Natural killer cell (primary cell): ENCODE measurements at regions not wholly inside any gene's neighbourhood (a gene's known extent, or its start where the extent isn't known, plus 50 kb on each side); places are given as distances from the start of the nearest gene placed in this dataset.

ENCODE experiments used
- ATAC-seq, 3 donors: fragments of 150-1000 bp in 2 of 3; fragments of 200-7000 bp in 1 of 3; cut with Tn5 transposase; 1 replicate in 1 of 3; 2 replicates in 2 of 3; pipeline ENCODE4 v1.10.0; 2021; ENCODE audit warnings: mild to moderate bottlenecking in 2 of 3, moderate library complexity in 2 of 3
- DNase-seq, 2 donors: peaks; one replicate each; pipeline versions ENCODE4 v3.0.0 to v3.0.0-alpha.2; 2013 to 2021; ENCODE audit warnings: mixed read lengths in 1 of 2
- H3K27ac ChIP-seq: one replicate; pipeline ENCODE4 v1.5.1; 2013; ENCODE audit warnings: mild to moderate bottlenecking, low read length
- H3K27me3 ChIP-seq: one replicate; pipeline ENCODE4 v1.6.1; 2013; ENCODE audit warnings: low read length; ENCODE audit not compliant: control insufficient read depth, insufficient read depth
- H3K36me3 ChIP-seq: one replicate; pipeline ENCODE4 v1.6.1; 2013; ENCODE audit warnings: low read length; ENCODE audit not compliant: control insufficient read depth, insufficient read depth
- H3K4me1 ChIP-seq: one replicate; pipeline ENCODE4 v1.6.1; 2013; ENCODE audit warnings: low read length; ENCODE audit not compliant: control insufficient read depth, insufficient read depth
- H3K4me3 ChIP-seq: one replicate; pipeline ENCODE4 v1.5.1; 2013; ENCODE audit warnings: low read length
- H3K9me3 ChIP-seq: one replicate; pipeline ENCODE4 v1.6.1; 2013; ENCODE audit warnings: low read length; ENCODE audit not compliant: control insufficient read depth, insufficient read depth
- H3K27ac Mint-ChIP-seq, 2 donors: one replicate each; pipeline ENCODE4 v1.8.0; 2022; ENCODE audit warnings: mild to moderate bottlenecking in 2 of 2, mixed read lengths in 2 of 2, moderate library complexity in 1 of 2
- H3K27me3 Mint-ChIP-seq, 2 donors: one replicate each; pipeline ENCODE4 v1.8.0; 2022; ENCODE audit warnings: low read depth in 2 of 2, mixed read lengths in 2 of 2
- H3K36me3 Mint-ChIP-seq: one replicate; pipeline ENCODE4 v1.8.0; 2022; ENCODE audit warnings: mixed read lengths
- H3K4me1 Mint-ChIP-seq, 2 donors: one replicate each; pipeline ENCODE4 v1.8.0; 2022; ENCODE audit warnings: mixed read lengths in 2 of 2
- H3K4me3 Mint-ChIP-seq: one replicate; pipeline ENCODE4 v1.8.0; 2022; ENCODE audit warnings: mild to moderate bottlenecking, moderate library complexity, mixed read lengths
- H3K9me3 Mint-ChIP-seq, 2 donors: one replicate each; pipeline ENCODE4 v1.8.0; 2022; ENCODE audit warnings: mixed read lengths in 2 of 2
- WGBS: methylation state at CpG from one replicate; pipeline ENCODE4 v1.1.7; 2013; ENCODE audit warnings: missing lambda C conversion rate; ENCODE audit not compliant: insufficient coverage; 5-methylcytosine and 5-hydroxymethylcytosine counted together
- intact Hi-C: fragments of 100-400 bp; cut with micrococcal nuclease; formaldehyde crosslinking; loops from one replicate; pipeline ENCODE4 v1.14.2; 2022
- TF ChIP-seq, protein P1 (sequence below): fragments of 200-600 bp; IDR thresholded peaks from one replicate; pipeline ENCODE4 v1.8.0; 2022; ENCODE audit warnings: antibody characterized with exemption

DNA sequence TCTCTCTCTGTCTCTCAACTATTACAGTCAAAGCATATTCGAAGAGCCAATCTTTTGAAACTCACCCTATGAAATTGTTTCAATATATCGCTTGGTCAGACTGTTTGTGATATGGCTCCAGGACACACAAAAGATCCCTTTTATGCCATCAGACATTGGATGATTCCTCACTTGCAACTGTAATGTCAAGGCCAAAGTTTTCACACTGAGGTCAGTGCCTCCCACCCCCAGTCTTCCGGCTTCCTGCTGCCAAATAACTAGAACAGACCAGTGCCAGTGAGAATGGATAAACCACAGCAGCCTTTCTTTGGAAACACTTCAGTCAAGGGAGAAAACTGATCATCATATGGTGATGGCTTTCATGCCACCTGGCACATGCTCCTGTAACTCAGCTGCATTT is 321.9 kb upstream of the ZFHX3 start:
- Histone ChIP-seq H3K4me3 (no peak overlapping the region), H3K9me3 (no peaks in the 10 kb centered on the region), H3K4me1 (no peaks in the 10 kb centered on the region), H3K27ac (no peak overlapping the region), H3K27me3 (no peaks in the 10 kb centered on the region), H3K36me3 (no peaks in the 10 kb centered on the region)
- TF ChIP-seq, protein P1, sequence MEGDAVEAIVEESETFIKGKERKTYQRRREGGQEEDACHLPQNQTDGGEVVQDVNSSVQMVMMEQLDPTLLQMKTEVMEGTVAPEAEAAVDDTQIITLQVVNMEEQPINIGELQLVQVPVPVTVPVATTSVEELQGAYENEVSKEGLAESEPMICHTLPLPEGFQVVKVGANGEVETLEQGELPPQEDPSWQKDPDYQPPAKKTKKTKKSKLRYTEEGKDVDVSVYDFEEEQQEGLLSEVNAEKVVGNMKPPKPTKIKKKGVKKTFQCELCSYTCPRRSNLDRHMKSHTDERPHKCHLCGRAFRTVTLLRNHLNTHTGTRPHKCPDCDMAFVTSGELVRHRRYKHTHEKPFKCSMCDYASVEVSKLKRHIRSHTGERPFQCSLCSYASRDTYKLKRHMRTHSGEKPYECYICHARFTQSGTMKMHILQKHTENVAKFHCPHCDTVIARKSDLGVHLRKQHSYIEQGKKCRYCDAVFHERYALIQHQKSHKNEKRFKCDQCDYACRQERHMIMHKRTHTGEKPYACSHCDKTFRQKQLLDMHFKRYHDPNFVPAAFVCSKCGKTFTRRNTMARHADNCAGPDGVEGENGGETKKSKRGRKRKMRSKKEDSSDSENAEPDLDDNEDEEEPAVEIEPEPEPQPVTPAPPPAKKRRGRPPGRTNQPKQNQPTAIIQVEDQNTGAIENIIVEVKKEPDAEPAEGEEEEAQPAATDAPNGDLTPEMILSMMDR: no peak
- DNase-seq (no peak), ATAC-seq (no peak)
- H3K4me3 Mint-ChIP-seq: no peak overlapping the region
- H3K27ac Mint-ChIP-seq: no peak overlapping the region
- peaks cover 0 to 6% of the 10 kb centered on the region in 2 donors for H3K27me3 Mint-ChIP-seq
- no peaks in the 10 kb centered on the region for H3K9me3 Mint-ChIP-seq
- H3K4me1 Mint-ChIP-seq: no peaks in the 10 kb centered on the region
- 89% methylated on average over 3 of the region's 3 CpGs for WGBS
- intact Hi-C loops: no loop called here
- H3K36me3 Mint-ChIP-seq: no peaks in the 10 kb centered on the region

DNA sequence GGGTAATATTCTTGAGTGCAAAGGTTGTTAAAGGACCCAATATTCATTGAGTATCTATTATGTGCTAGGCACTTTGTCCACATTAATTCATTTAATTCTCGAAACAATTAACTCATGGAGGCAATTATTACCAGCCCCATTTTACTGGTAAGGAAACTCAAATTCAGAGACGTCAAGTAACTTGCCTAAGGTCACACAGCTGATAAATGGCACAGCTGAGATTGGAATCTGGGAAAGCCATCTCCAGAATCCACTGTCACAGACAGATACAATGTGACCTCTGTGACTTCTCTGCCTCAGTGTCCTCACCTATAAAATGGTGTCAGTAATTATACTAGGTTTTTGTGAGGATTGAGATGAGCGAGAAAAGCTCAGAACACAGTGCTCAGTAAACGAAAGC is 320.8 kb upstream of the ZFHX3 start:
- WGBS: 67% methylated on average over 3 of the region's 4 CpGs
- DNase-seq: no peak
- Mint-ChIP-seq H3K27me3 (peaks cover 0 to 6% of the 10 kb centered on the region in 2 donors), H3K4me1 (no peaks in the 10 kb centered on the region), H3K9me3 (no peaks in the 10 kb centered on the region), H3K27ac (no peak overlapping the region), H3K4me3 (no peak overlapping the region), H3K36me3 (no peaks in the 10 kb centered on the region)
- Histone ChIP-seq H3K4me3 (no peak overlapping the region), H3K27ac (no peak overlapping the region), H3K9me3 (no peaks in the 10 kb centered on the region), H3K4me1 (no peaks in the 10 kb centered on the region), H3K27me3 (no peaks in the 10 kb centered on the region), H3K36me3 (no peaks in the 10 kb centered on the region)
- TF ChIP-seq, protein P1: no peak
- intact Hi-C loops: no loop called here
- ATAC-seq: no peak

DNA sequence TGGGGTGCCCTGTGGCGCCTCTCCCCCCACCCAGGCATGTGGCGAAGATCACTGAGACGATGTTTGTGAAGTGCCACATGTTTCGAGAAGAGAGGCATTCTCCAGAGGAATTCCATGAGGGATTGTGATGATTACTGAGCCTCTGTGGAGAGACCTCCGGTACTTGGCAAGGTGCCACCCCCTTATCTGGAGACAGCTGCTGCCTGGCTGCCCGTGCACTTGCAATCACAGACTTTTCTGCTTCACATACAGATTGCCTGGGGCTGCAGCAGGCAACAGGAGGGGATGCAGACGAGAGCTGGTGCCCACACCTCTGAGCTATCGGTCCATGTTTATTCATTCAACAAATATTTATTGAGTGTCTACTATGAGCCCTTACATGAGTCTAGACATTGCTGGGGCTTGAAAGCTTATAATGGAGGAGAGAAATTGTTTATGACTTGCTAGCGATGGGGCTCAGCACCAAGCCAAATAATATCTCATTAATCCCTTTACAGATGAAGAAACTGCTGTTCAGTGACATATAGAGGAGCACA is 317.2 kb upstream of the ZFHX3 start:
- H3K27ac Mint-ChIP-seq: no peak overlapping the region
- 71% methylated on average over 8 of the region's 9 CpGs for WGBS

DNA sequence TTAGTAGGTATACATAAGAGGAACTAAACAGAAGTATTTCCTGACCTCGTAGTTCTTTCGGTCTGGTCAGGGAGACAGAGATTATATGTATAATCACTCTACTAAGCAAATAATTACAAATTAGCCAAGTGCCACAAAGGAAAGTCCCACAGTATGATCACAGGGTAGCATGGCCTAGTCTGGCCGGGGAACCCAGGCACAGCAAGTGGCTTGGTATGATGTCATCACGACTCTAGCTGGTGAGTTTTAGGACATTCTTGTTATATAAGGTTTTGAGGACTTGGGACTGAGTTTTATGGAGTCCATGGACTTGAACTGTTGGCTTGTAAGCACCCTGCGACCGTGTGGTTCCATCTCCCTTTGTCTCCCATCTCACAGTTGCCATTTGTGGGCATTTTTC is 316.5 kb upstream of the ZFHX3 start:
- ATAC-seq (no peak), DNase-seq (no peak)
- Histone ChIP-seq H3K27ac (no peak overlapping the region), H3K4me1 (no peaks in the 10 kb centered on the region), H3K27me3 (no peaks in the 10 kb centered on the region), H3K4me3 (no peak overlapping the region), H3K9me3 (no peaks in the 10 kb centered on the region), H3K36me3 (no peaks in the 10 kb centered on the region)
- Mint-ChIP-seq H3K27me3 (peaks cover 0 to 6% of the 10 kb centered on the region in 2 donors), H3K4me1 (no peaks in the 10 kb centered on the region), H3K27ac (no peak overlapping the region), H3K9me3 (no peaks in the 10 kb centered on the region), H3K4me3 (no peak overlapping the region), H3K36me3 (no peaks in the 10 kb centered on the region)
- TF ChIP-seq, protein P1: no peak
- WGBS: 79% methylated on average over 6 of the region's 6 CpGs
- intact Hi-C loops: no loop called here

More for the DNA sequence above, 317.2 kb upstream of the ZFHX3 start:
- H3K36me3 Mint-ChIP-seq: no peaks in the 10 kb centered on the region
- no peak overlapping the region for H3K4me3 ChIP-seq
- DNase-seq (no peak), ATAC-seq (no peak)
- TF ChIP-seq, protein P1: no peak
- no peak overlapping the region for H3K4me3 Mint-ChIP-seq
- H3K4me1 ChIP-seq: no peaks in the 10 kb centered on the region
- H3K4me1 Mint-ChIP-seq: no peaks in the 10 kb centered on the region
- H3K36me3 ChIP-seq: no peaks in the 10 kb centered on the region
- no peak overlapping the region for H3K27ac ChIP-seq
- intact Hi-C loops: no loop called here
- no peaks in the 10 kb centered on the region for H3K9me3 ChIP-seq
- no peaks in the 10 kb centered on the region for H3K9me3 Mint-ChIP-seq
- H3K27me3 Mint-ChIP-seq: peaks cover 0 to 6% of the 10 kb centered on the region in 2 donors
- H3K27me3 ChIP-seq: no peaks in the 10 kb centered on the region
